Fibroblast of mammary gland (primary cell): ENCODE measurements at regions not wholly inside any gene's neighbourhood (a gene's known extent, or its start where the extent isn't known, plus 50 kb on each side); places are given as distances from the start of the nearest gene placed in this dataset.

Experiments
- DNase-seq: peaks from one replicate; pipeline ENCODE4 v3.0.0-alpha.2; 2010; ENCODE audit warnings: low read depth
- H3K4me3 ChIP-seq: 2 replicates; pipeline ENCODE4 v1.5.1; 2011; ENCODE audit warnings: low read depth, mild to moderate bottlenecking, low read length, moderate library complexity; ENCODE audit not compliant: control insufficient read depth
- TF ChIP-seq, protein P1 (sequence below): conservative IDR thresholded peaks from 2 replicates; pipeline ENCODE4 v1.5.1; 2011; ENCODE audit warnings: low read depth, low read length, inconsistent platforms; ENCODE audit not compliant: control insufficient read depth, insufficient read depth

DNA sequence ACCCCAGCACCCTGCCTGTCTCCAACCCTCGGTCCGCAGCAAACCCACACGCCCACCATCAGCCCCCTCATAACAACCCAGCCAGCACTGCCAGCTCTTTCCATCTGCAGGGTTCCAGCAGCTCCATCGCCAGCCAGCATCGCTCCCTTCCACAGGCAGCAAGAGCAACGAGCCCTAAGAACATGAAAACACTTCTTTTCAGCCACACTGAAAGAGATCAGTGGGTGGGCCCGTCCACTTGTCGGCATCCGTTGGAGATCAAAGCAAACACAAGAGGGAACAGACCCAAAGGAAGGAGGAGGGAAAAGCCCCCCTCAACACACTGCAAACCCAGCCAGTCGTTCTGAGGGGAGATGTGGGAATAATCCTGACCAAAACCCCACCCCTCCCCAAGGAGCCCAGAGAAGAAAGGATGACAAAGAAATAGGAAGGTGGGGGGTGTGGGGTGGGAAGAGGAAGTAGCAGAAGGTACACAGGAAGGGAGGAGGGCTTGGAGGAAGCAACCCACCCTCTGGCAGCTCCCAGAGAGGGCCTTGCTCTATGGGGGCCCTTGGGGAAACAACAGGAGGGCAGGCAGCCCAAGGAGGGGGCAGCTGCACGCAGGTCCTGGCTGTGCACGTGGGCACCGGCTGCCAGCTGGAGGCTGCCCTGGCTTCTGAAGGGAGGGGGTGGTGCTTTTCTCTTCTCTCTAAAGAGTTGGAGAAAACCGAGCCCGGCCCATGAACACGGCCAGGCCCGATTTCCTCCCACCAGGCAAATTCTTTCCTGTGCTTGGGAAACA lies 473.6 kb upstream of the PROK2 start:
- TF ChIP-seq, protein P1, sequence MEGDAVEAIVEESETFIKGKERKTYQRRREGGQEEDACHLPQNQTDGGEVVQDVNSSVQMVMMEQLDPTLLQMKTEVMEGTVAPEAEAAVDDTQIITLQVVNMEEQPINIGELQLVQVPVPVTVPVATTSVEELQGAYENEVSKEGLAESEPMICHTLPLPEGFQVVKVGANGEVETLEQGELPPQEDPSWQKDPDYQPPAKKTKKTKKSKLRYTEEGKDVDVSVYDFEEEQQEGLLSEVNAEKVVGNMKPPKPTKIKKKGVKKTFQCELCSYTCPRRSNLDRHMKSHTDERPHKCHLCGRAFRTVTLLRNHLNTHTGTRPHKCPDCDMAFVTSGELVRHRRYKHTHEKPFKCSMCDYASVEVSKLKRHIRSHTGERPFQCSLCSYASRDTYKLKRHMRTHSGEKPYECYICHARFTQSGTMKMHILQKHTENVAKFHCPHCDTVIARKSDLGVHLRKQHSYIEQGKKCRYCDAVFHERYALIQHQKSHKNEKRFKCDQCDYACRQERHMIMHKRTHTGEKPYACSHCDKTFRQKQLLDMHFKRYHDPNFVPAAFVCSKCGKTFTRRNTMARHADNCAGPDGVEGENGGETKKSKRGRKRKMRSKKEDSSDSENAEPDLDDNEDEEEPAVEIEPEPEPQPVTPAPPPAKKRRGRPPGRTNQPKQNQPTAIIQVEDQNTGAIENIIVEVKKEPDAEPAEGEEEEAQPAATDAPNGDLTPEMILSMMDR = no peak
- no peak overlapping the region for H3K4me3 ChIP-seq
- DNase-seq = no peak

DNA sequence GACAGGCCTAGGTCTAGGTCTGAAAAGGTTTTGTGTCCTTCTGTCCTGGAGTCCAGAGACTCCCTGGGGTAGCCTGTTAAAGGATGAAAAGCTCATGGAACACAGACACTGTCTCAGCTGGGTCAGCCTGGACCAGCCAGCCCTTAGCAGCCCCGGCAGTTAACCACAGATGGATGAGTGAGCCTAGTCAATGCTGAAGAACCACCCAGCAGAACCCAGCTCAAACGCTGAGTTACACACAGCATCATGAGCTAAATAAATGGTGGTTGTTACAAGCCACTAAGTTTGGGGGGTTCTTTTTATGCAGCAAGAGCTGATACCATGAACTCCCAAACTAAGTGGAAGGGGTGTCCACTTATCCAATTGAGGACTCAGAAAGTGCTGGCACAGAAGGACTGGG lies 472.8 kb upstream of the PROK2 start:
- TF ChIP-seq, protein P1 = no peak
- H3K4me3 ChIP-seq = no peak overlapping the region
- DNase-seq = no peak

- no peak for DNase-seq
- no peak overlapping the region for H3K4me3 ChIP-seq
- TF ChIP-seq, protein P1 = no peak
Measured at GRCh38 chr3:72257203-72257602, 472.3 kb upstream of the PROK2 start.

DNA sequence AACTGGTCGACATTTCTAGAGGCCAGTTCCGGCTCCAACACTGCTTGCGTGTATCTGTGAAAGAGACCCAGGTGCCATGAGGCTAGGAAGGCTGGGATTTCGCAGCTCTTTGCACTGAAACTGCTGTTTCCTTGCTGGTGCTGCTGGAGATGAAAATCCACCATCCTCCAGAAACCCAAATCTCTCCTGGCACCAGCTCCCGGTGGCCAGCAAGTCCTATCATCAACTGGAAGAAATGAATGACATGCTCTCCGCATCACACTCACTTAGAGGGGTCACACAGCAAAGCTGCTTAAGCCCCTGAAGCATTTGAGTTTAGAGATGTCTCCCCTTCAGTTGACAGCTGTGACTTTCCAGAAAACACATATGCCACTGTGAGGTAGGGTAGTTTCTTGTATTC lies 471.8 kb upstream of the PROK2 start:
- H3K4me3 ChIP-seq = no peak overlapping the region
- DNase-seq = no peak
- TF ChIP-seq, protein P1 = no peak

DNA sequence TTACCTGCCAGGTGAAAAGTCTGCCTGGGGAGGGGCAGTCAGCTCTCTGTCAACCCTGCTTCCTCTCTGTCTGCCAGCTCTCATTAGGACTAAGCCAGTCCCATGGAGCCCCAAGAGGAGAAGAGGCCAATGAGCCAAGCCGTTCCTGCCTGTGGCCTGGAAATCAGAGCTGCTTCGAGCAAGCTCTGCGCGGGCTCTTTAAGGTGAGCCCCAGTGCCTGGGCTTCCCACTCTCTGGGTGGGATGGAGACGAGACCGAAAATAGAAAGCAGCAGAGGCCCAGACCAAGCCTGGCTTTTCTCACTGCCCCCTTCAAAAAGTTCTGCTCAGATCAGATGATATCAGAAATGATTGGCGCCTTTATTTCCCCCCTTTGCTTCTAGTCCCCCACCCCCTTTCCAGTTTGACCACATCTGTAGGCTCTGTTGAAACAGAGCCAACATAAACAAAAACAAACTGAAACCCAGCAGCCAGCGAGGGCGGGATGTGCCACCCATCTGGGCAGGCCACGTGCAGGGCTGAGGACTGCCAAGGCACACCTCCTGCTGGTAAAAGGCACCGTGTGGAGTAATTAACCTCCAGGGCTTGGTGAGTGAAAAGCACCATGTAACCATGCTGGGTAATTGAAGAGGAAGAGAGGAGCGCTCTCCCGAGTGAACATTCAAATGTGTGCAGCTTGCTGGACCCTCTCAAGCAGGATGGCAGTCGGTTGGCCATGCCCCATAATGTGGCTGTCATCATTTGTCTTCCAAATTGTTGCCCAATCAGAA lies 471.0 kb upstream of the PROK2 start:
- no peak for DNase-seq

GRCh38 chr3:72255191-72255590 lies 470.2 kb upstream of the PROK2 start:
- TF ChIP-seq, protein P1 = no peak
- no peak overlapping the region for H3K4me3 ChIP-seq
- peak; percentile 31 for DNase-seq

More for the DNA sequence above, 471.0 kb upstream of the PROK2 start:
- H3K4me3 ChIP-seq = no peak overlapping the region
- TF ChIP-seq, protein P1 = no peak
